Mammary epithelial cell (primary cell): ENCODE measurements at regions not wholly inside any gene's neighbourhood (a gene's known extent, or its start where the extent isn't known, plus 50 kb on each side); places are given as distances from the start of the nearest gene placed in this dataset.

Experiments used
- EZH2 ChIP-seq: IDR thresholded peaks from 2 replicates; pipeline ENCODE4 v1.6.1; 2012; ENCODE audit warnings: low read length, inconsistent platforms, borderline replicate concordance
- TF ChIP-seq, protein P1 (sequence below), 2 donors: IDR thresholded peaks in 1 of 2; conservative IDR thresholded peaks in 1 of 2; 2 replicates each; pipeline ENCODE4 v1.5.1; 2011 to 2012; ENCODE audit warnings: inconsistent platforms in 2 of 2, low read length in 2 of 2, mild to moderate bottlenecking in 2 of 2, control low read depth in 1 of 2, low read depth in 1 of 2; ENCODE audit not compliant: insufficient read depth in 1 of 2; ENCODE audit errors: extremely low read depth in 1 of 2

DNA sequence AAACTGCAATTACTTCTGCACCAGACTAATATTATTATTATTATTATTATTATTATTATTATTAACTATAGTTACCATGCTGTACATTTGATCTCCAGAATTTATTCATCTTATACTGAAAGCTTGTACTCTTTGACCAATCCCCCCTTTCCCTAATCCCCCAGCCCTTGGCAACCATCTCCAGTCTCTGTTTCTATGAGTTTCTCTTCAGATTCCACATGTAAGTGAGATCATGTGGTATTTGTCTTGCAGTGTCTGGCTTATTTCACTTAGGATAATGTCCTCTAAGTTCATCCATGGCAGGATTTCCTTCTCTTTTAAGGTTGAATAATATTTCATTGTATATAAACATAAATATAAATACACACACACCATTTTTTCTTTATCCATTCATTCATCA, 287.0 kb upstream of the DAB2 start:
- TF ChIP-seq, protein P1, sequence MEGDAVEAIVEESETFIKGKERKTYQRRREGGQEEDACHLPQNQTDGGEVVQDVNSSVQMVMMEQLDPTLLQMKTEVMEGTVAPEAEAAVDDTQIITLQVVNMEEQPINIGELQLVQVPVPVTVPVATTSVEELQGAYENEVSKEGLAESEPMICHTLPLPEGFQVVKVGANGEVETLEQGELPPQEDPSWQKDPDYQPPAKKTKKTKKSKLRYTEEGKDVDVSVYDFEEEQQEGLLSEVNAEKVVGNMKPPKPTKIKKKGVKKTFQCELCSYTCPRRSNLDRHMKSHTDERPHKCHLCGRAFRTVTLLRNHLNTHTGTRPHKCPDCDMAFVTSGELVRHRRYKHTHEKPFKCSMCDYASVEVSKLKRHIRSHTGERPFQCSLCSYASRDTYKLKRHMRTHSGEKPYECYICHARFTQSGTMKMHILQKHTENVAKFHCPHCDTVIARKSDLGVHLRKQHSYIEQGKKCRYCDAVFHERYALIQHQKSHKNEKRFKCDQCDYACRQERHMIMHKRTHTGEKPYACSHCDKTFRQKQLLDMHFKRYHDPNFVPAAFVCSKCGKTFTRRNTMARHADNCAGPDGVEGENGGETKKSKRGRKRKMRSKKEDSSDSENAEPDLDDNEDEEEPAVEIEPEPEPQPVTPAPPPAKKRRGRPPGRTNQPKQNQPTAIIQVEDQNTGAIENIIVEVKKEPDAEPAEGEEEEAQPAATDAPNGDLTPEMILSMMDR (conservative IDR thresholded peaks at IDR 0.05 in 1 of 2, IDR thresholded peaks at IDR 0.05 in 1 of 2; ENCODE audit: extremely low read depth in 1 of 2, insufficient read depth in 1 of 2, low read depth in 1 of 2, low read length in 2 of 2): no peak
- TF ChIP-seq EZH2: no peak
